ENCODE measurements at regions not wholly inside any gene's neighbourhood (a gene's known extent, or its start where the extent isn't known, plus 50 kb on each side); places are given as distances from the start of the nearest gene placed in this dataset.

DNA sequence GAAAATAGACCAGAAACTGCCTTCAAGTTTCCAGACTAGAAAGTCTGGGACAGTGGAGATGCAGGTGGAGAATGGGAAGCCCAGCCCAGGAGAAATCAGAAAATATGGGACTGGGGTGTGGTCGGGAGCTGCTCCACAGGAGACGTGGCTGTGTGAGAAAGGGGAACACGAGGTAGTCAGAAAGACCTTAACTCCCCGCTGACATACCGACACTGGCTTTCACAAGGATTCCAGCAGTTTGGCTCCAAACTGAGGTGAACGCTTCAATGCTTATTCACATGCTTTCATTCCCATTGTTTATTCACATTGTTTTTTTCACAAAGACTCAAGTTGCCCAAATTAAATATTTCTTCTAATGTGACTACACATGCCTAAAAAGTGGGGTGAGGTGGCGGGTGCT, 111.5 kb upstream of the SLCO3A1 start:
- TF ChIP-seq, protein P1, sequence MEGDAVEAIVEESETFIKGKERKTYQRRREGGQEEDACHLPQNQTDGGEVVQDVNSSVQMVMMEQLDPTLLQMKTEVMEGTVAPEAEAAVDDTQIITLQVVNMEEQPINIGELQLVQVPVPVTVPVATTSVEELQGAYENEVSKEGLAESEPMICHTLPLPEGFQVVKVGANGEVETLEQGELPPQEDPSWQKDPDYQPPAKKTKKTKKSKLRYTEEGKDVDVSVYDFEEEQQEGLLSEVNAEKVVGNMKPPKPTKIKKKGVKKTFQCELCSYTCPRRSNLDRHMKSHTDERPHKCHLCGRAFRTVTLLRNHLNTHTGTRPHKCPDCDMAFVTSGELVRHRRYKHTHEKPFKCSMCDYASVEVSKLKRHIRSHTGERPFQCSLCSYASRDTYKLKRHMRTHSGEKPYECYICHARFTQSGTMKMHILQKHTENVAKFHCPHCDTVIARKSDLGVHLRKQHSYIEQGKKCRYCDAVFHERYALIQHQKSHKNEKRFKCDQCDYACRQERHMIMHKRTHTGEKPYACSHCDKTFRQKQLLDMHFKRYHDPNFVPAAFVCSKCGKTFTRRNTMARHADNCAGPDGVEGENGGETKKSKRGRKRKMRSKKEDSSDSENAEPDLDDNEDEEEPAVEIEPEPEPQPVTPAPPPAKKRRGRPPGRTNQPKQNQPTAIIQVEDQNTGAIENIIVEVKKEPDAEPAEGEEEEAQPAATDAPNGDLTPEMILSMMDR (IDR thresholded peaks at IDR 0.05): no peak
- TF ChIP-seq POLR2A (IDR thresholded peaks at IDR 0.05): no peak

All from testis (tissue), 2 donors.